ENCODE measurements at regions not wholly inside any gene's neighbourhood (a gene's known extent, or its start where the extent isn't known, plus 50 kb on each side); places are given as distances from the start of the nearest gene placed in this dataset.

GRCh38 chr10:42939237-42939636, 137.6 kb upstream of the RET start:
- TF ChIP-seq CTCF (IDR thresholded peaks at IDR 0.05; ENCODE audit: low read depth, low read length): no peak
- Histone ChIP-seq H3K4me3 (ENCODE audit: low read depth, low read length) (no peak overlapping the region), H3K9me3 (no peaks in the 10 kb centered on the region; the same call in 1 of the 2 replicates), H3K36me3 (no peaks in the 10 kb centered on the region), H3K27me3 (no peaks in the 10 kb centered on the region), H3K4me1 (peaks cover 20% of the 10 kb centered on the region)
- no peak for DNase-seq

GRCh38 chr10:42939685-42940366, 137.0 kb upstream of the RET start:
- no peaks in the 10 kb centered on the region for H3K27me3 ChIP-seq
- DNase-seq: no peak
- no peak overlapping the region for H3K4me3 ChIP-seq (ENCODE audit: low read depth, low read length)
- H3K36me3 ChIP-seq: no peaks in the 10 kb centered on the region
- no peak for TF ChIP-seq CTCF (IDR thresholded peaks at IDR 0.05; ENCODE audit: low read depth, low read length)
- no peaks in the 10 kb centered on the region; the same call in 1 of the 2 replicates for H3K9me3 ChIP-seq
- peaks cover 17% of the 10 kb centered on the region for H3K4me1 ChIP-seq

DNA sequence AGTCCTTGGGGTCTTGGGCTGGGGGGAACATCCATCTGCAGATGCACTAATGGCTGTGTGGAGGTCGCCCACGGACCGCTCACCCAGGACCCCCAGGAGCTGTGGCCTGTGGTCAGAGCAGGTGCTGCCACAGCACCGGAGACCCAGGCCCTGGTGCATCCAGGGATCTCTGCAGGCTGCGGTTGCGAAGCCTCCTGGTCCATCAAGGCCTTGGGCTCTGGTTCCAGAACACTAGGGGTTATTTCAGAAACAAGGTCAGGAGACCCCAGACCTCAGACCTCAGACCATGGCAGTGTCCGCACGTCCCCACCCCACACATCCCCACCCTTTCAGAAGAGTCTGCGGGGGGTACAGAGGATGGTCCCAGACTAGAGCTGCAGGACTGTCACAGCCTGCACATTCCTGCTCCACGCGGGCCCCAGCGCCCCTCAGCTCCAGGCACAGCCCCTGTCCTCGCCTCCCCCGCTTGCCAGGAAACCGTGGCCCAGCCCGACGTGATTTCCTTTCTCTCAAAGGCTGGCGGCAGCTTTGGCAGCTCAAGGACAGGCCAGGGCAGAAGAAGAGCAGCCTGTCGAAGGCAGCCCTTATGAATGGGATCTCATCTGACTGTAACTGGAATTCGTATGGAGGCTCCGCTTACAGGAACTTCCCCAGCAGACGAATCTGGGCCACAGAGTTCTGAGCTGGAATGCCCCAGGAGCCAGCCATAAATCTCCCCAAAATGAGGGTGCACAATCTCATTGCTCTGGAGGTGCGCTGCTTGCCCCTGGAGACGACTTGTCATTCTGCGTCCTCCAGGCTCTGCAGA, 136.2 kb upstream of the RET start:
- Histone ChIP-seq H3K4me1 (peaks cover 14% of the 10 kb centered on the region), H3K27me3 (no peaks in the 10 kb centered on the region), H3K9me3 (no peaks in the 10 kb centered on the region; the same call in 1 of the 2 replicates), H3K36me3 (no peaks in the 10 kb centered on the region), H3K4me3 (ENCODE audit: low read depth, low read length) (no peak overlapping the region; the same call in 1 of the 2 replicates)
- TF ChIP-seq CTCF (IDR thresholded peaks at IDR 0.05; ENCODE audit: low read depth, low read length): no peak
- DNase-seq: peak; percentile 49

GRCh38 chr10:42941295-42941644, 135.6 kb upstream of the RET start:
- Histone ChIP-seq H3K9me3 (no peaks in the 10 kb centered on the region; the same call in 1 of the 2 replicates), H3K27me3 (no peaks in the 10 kb centered on the region), H3K36me3 (no peaks in the 10 kb centered on the region), H3K4me1 (peaks cover 14% of the 10 kb centered on the region), H3K4me3 (ENCODE audit: low read depth, low read length) (no peak overlapping the region; the same call in 1 of the 2 replicates)
- no peak for TF ChIP-seq CTCF (IDR thresholded peaks at IDR 0.05; ENCODE audit: low read depth, low read length)
- peak; percentile 86 for DNase-seq

DNA sequence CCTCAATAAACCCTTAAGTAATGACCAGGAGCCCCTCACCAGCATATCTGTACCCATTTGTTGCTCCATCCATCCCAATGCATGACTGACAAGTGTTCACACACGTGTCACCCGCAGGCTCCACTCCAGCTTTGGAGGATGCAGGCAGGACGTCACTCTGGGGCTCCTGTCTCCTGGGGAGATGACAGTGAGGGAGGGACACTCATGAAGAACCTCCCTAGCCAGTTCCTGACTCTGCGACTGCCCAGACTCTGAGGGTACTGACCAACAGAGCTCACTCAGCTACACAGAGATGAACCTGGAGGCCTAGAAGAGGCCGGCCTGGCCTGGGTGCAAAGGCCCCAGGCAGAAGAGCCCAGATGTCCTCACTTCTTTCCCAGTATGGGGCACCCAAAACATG, 135.1 kb upstream of the RET start:
- H3K4me3 ChIP-seq (ENCODE audit: low read depth, low read length): no peak overlapping the region
- DNase-seq: no peak
- H3K36me3 ChIP-seq: no peaks in the 10 kb centered on the region
- no peak for TF ChIP-seq CTCF (IDR thresholded peaks at IDR 0.05; ENCODE audit: low read depth, low read length)
- no peaks in the 10 kb centered on the region for H3K27me3 ChIP-seq
- no peaks in the 10 kb centered on the region; the same call in 1 of the 2 replicates for H3K9me3 ChIP-seq
- peaks cover 14% of the 10 kb centered on the region for H3K4me1 ChIP-seq

Measured in BE2C (cell line).